ENCODE measurements at regions not wholly inside any gene's neighbourhood (a gene's known extent, or its start where the extent isn't known, plus 50 kb on each side); places are given as distances from the start of the nearest gene placed in this dataset.

GRCh38 chr7:32224276-32224675, 154.1 kb upstream of the PDE1C start (continued):
- TF ChIP-seq CEBPB (IDR thresholded peaks at IDR 0.05; ENCODE audit: low read depth) (no peak), SIN3A (IDR thresholded peaks at IDR 0.05; ENCODE audit: low read depth) (no peak), ELF1 (IDR thresholded peaks at IDR 0.05; ENCODE audit: borderline replicate concordance, low read depth) (no peak), SP1 (IDR thresholded peaks at IDR 0.05; ENCODE audit: low read depth) (no peak)

GRCh38 chr7:32223721-32224120, 153.5 kb upstream of the PDE1C start:
- RAD21 ChIA-PET (ENCODE audit: low non-redundant PET in 1 of 2, low total read pairs in 2 of 2, uncharacterized antibody in 2 of 2, unreplicated experiment in 2 of 2): no interaction called here
- Histone ChIP-seq H2AFZ (ENCODE audit: low read depth, low read length, poor library complexity, severe bottlenecking) (no peak overlapping the region), H3K4me3 (replicated peaks in 1 of 2; ENCODE audit: low read depth in 1 of 2, low read length in 2 of 2) (no peak overlapping the region)

More at GRCh38 chr7:32223721-32224120, 153.5 kb upstream of the PDE1C start:
- TF ChIP-seq SIN3A (IDR thresholded peaks at IDR 0.05; ENCODE audit: low read depth) (no peak), YY1 (IDR thresholded peaks at IDR 0.05; ENCODE audit: extremely low read depth, insufficient replicate concordance, low read depth, low read length) (no peak), POLR2A (IDR thresholded peaks at IDR 0.05; ENCODE audit: borderline replicate concordance, extremely low read depth, insufficient read depth, insufficient read length) (no peak), ELF1 (IDR thresholded peaks at IDR 0.05; ENCODE audit: borderline replicate concordance, low read depth) (no peak), CEBPB (IDR thresholded peaks at IDR 0.05; ENCODE audit: low read depth) (no peak), EZH2 (IDR thresholded peaks at IDR 0.05) (no peak), ZFX (IDR thresholded peaks at IDR 0.05) (no peak), ZNF274 (IDR thresholded peaks at IDR 0.05; ENCODE audit: low read depth, low read length) (no peak), SRF (IDR thresholded peaks at IDR 0.05; ENCODE audit: low read depth) (no peak), CBX3 (IDR thresholded peaks at IDR 0.05; ENCODE audit: low read depth) (no peak), SP1 (IDR thresholded peaks at IDR 0.05; ENCODE audit: low read depth) (no peak), ATF3 (IDR thresholded peaks at IDR 0.05) (no peak), JUND (IDR thresholded peaks at IDR 0.05) (no peak), TCF7L2 (IDR thresholded peaks at IDR 0.05; ENCODE audit: borderline replicate concordance, extremely low read depth, insufficient read depth, insufficient read length) (no peak), RAD21 (IDR thresholded peaks at IDR 0.05; ENCODE audit: low read depth) (no peak), EGR1 (IDR thresholded peaks at IDR 0.05; ENCODE audit: low read depth) (no peak)
- TF ChIP-seq, protein P1, sequence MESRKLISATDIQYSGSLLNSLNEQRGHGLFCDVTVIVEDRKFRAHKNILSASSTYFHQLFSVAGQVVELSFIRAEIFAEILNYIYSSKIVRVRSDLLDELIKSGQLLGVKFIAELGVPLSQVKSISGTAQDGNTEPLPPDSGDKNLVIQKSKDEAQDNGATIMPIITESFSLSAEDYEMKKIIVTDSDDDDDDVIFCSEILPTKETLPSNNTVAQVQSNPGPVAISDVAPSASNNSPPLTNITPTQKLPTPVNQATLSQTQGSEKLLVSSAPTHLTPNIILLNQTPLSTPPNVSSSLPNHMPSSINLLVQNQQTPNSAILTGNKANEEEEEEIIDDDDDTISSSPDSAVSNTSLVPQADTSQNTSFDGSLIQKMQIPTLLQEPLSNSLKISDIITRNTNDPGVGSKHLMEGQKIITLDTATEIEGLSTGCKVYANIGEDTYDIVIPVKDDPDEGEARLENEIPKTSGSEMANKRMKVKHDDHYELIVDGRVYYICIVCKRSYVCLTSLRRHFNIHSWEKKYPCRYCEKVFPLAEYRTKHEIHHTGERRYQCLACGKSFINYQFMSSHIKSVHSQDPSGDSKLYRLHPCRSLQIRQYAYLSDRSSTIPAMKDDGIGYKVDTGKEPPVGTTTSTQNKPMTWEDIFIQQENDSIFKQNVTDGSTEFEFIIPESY (IDR thresholded peaks at IDR 0.05; ENCODE audit: extremely low read depth, insufficient replicate concordance, low read length): no peak
- TF ChIP-seq, protein P2, sequence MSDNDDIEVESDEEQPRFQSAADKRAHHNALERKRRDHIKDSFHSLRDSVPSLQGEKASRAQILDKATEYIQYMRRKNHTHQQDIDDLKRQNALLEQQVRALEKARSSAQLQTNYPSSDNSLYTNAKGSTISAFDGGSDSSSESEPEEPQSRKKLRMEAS (IDR thresholded peaks at IDR 0.05): no peak
- H3K36me3 ChIP-seq (ENCODE audit: control insufficient read depth in 1 of 2, insufficient read depth in 2 of 2, low read length in 2 of 2): no peaks in the 10 kb centered on the region
- BruUV-seq (replicated peaks): no TSS peak
- ChIA-PET POLR2A (no interaction called here), CTCF (no interaction called here)
- H3K9me3 ChIP-seq (ENCODE audit: control insufficient read depth in 1 of 2, insufficient read depth in 1 of 2, low read depth in 1 of 2, low read length in 2 of 2): no peaks in the 10 kb centered on the region
- no peaks in the 10 kb centered on the region for H3K79me2 ChIP-seq (ENCODE audit: insufficient read depth, low read length)
- H3K27ac ChIP-seq (ENCODE audit: low read depth, low read length): no peak overlapping the region
- peaks cover 66% of the 10 kb centered on the region; the same call in 1 of the 2 replicates for H3K27me3 ChIP-seq (ENCODE audit: insufficient read depth, low read length)
- no peak overlapping the region for H3K9ac ChIP-seq (ENCODE audit: low read length)
- intact Hi-C loops (cut with micrococcal nuclease): no loop called here
- DNase-seq (ENCODE audit: low read depth, low spot score) (no peak), ATAC-seq (no peak)
- H3K4me2 ChIP-seq (ENCODE audit: low read length): no peak overlapping the region
- H4K20me1 ChIP-seq (ENCODE audit: insufficient read depth): no peaks in the 10 kb centered on the region
- H3K9me2 ChIP-seq (ENCODE audit: insufficient read depth): no peaks in the 10 kb centered on the region
- H3K4me1 ChIP-seq (ENCODE audit: control insufficient read depth in 1 of 2, insufficient read depth in 2 of 2, low read length in 2 of 2): no peaks in the 10 kb centered on the region

Data from HCT116 (cell line).